Activated B cell treated with CpG ODN at 0.5 μM for 24 hours (primary cell): ENCODE measurements at regions not wholly inside any gene's neighbourhood (a gene's known extent, or its start where the extent isn't known, plus 50 kb on each side); places are given as distances from the start of the nearest gene placed in this dataset.

Source experiments
- ATAC-seq: fragments of 200-7000 bp; cut with Tn5 transposase; one replicate; pipeline ENCODE4 v1.10.0; 2021; ENCODE audit warnings: low read depth, mild to moderate bottlenecking, moderate library complexity
- CTCF ChIA-PET: fragments of 350-600 bp; sonication (Branson Sonifier 250); formaldehyde crosslinking; loops from one replicate; lab custom pipeline; 2021; ENCODE audit warnings: antibody characterized with exemption; lab: Charles Lee
- POLR2A ChIA-PET: fragments of 350-600 bp; sonication (Branson Sonifier 250); formaldehyde crosslinking; loops from one replicate; lab custom pipeline; 2021; ENCODE audit warnings: antibody characterized with exemption; lab: Charles Lee
- DNase-seq: peaks from one replicate; pipeline ENCODE4 v3.0.0; 2022
- H3K27ac Mint-ChIP-seq: one replicate; pipeline ENCODE4 v1.8.0; 2020; ENCODE audit warnings: mixed read lengths
- H3K27me3 Mint-ChIP-seq: one replicate; pipeline ENCODE4 v1.8.0; 2021; ENCODE audit warnings: mixed read lengths
- H3K36me3 Mint-ChIP-seq: one replicate; pipeline ENCODE4 v1.8.0; 2021; ENCODE audit warnings: low read depth, mixed read lengths
- H3K4me1 Mint-ChIP-seq: one replicate; pipeline ENCODE4 v1.8.0; 2021; ENCODE audit warnings: mixed read lengths
- H3K4me3 Mint-ChIP-seq: one replicate; pipeline ENCODE4 v1.8.0; 2020; ENCODE audit warnings: mild to moderate bottlenecking, mixed read lengths
- H3K9me3 Mint-ChIP-seq: one replicate; pipeline ENCODE4 v1.8.0; 2020; ENCODE audit warnings: mixed read lengths
- CTCF ChIP-seq: fragments of 200-600 bp; IDR thresholded peaks from one replicate; pipeline ENCODE4 v1.8.0; 2022; ENCODE audit warnings: antibody characterized with exemption, mild to moderate bottlenecking
- intact Hi-C: fragments of 100-400 bp; cut with micrococcal nuclease; formaldehyde crosslinking; loops from one replicate; pipeline ENCODE4 v1.15.1; 2024

GRCh38 chr16:9402293-9402860 lies 310.9 kb downstream of the HAPSTR1 start:
- intact Hi-C loops = no loop called here
- TF ChIP-seq CTCF = no peak
- Mint-ChIP-seq H3K4me3 (no peak overlapping the region), H3K4me1 (no peaks in the 10 kb centered on the region), H3K27me3 (no peaks in the 10 kb centered on the region), H3K27ac (no peak overlapping the region), H3K36me3 (no peaks in the 10 kb centered on the region), H3K9me3 (no peaks in the 10 kb centered on the region)
- ATAC-seq (no peak), DNase-seq (no peak)
- ChIA-PET CTCF (no interaction called here), POLR2A (no interaction called here)

DNA sequence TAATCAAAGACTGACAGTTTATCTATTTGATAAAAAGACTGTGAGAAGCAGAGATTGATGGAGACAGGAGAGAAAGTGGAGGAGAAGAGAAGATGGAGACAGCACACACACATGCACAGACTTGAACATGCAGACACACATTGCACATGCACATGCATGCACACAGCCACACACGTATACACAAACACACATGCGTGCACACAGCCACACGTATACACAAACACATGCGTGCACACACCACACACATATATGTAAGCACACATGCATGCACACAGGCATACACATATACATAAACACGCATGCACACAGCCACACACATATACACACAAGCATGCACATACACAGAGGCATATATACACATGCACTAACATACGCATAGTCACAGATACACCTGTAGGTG lies 313.4 kb downstream of the HAPSTR1 start:
- no peak overlapping the region for H3K4me3 Mint-ChIP-seq
- POLR2A ChIA-PET = no interaction called here
- CTCF ChIA-PET = no interaction called here

DNA sequence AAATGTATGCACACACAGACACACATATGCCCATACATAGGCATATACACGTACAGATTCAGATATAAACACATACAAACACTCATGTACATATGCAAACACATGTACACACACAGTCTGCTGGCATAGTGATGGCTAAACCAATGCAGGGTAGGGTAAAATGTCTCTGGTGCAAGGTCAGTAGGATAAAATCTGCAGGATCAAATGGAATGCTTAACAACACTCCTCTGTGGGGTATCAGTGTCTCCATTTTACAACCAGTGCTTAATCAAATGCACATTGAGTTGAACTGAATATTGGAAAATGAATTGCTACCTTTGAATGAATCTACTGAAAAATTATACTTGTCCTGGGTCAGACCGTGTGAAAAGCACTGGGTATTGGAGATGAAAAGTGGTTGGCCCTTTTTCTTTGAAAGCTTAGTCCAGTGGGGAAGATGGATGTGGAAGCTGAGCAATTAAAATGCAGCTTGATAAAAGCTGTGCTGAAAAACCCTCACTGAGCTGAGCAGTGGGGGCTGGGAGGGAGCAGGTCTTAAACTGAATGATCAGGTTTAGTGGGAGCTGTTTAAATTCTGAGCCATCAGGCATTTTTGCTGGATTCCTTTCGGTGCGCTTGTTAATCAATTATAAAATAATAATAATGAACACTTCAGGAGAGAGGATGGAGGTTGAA lies 314.7 kb downstream of the HAPSTR1 start:
- intact Hi-C loops = no loop called here
- DNase-seq (no peak), ATAC-seq (no peak)
- ChIA-PET POLR2A (no interaction called here), CTCF (no interaction called here)
- H3K27ac Mint-ChIP-seq = no peak overlapping the region
- no peaks in the 10 kb centered on the region for H3K36me3 Mint-ChIP-seq
- no peak for TF ChIP-seq CTCF
- no peaks in the 10 kb centered on the region for H3K9me3 Mint-ChIP-seq
- no peak overlapping the region for H3K4me3 Mint-ChIP-seq
- no peaks in the 10 kb centered on the region for H3K4me1 Mint-ChIP-seq
- peaks cover 3% of the 10 kb centered on the region for H3K27me3 Mint-ChIP-seq

More for the DNA sequence above, 313.4 kb downstream of the HAPSTR1 start:
- Mint-ChIP-seq H3K4me1 (no peaks in the 10 kb centered on the region), H3K27ac (no peak overlapping the region), H3K36me3 (no peaks in the 10 kb centered on the region), H3K9me3 (no peaks in the 10 kb centered on the region), H3K27me3 (peaks cover 2% of the 10 kb centered on the region)
- DNase-seq (no peak), ATAC-seq (no peak)
- TF ChIP-seq CTCF = no peak
- intact Hi-C loops = no loop called here

DNA sequence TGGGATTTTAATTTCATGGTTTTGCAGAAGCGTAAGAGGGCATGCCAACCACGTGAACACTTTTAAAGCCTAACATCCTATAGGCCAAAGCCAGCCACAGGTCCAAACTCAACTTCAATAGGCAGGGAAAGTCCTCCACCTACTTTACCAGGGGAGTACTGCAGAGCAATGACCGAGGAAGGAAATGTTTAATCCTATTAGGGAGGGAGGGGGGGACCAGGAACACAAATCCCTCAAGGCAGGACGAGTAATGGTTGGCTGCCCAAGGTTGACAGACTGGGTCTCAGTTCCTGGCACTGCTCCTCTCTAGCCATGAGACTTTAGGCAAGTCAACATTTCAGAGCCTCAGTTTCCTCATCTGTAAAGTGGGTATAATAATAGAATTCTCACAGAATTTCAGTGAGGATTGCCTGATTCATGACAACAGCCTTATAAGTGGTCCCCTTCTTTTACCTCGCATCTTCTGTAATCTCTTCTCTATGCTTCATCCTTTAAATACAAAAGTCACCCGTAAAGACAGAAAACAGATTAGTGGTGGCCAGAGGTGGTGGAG lies 315.8 kb downstream of the HAPSTR1 start:
- Mint-ChIP-seq H3K4me1 (no peaks in the 10 kb centered on the region), H3K36me3 (no peaks in the 10 kb centered on the region), H3K4me3 (no peak overlapping the region), H3K9me3 (no peaks in the 10 kb centered on the region), H3K27me3 (peaks cover 4% of the 10 kb centered on the region), H3K27ac (no peak overlapping the region)
- ATAC-seq (no peak), DNase-seq (no peak)
- no peak for TF ChIP-seq CTCF
- CTCF ChIA-PET = no interaction called here
- intact Hi-C loops = no loop called here
- POLR2A ChIA-PET = no interaction called here

DNA sequence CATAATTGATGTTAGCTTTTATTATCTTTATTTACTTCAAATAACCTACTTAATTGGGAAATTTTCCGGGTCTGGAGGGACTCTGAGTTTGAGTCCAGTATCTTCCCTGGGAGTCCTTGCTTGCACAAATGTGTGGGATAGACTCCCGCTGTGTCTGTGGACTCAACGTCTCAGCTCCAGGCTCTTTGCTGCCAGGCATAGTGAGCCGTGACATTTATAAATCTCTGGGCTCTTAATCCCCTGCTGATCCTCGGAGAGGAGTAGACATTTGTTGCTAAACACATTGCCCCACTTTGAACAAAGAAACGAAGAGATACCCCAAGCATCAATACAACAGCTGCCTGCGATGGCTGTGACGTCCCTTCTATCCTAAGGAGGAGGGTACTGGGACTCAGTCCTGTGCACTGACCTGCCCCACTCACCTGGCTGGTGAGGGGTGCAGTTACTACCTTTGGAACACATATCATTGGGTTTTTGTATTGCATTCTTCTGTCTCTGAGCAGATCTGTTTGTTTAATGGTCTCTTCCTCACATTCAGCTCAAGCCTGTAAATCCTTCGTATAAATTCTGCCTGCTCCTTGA lies 316.9 kb downstream of the HAPSTR1 start:
- Mint-ChIP-seq H3K9me3 (no peaks in the 10 kb centered on the region), H3K27ac (no peak overlapping the region), H3K27me3 (peaks cover 7% of the 10 kb centered on the region), H3K36me3 (no peaks in the 10 kb centered on the region), H3K4me1 (no peaks in the 10 kb centered on the region), H3K4me3 (no peak overlapping the region)
- intact Hi-C loops = no loop called here
- no peak for DNase-seq
- ChIA-PET CTCF (no interaction called here), POLR2A (no interaction called here)
- no peak for TF ChIP-seq CTCF
- ATAC-seq = no peak
